ENCODE measurements at regions not wholly inside any gene's neighbourhood (a gene's known extent, or its start where the extent isn't known, plus 50 kb on each side); places are given as distances from the start of the nearest gene placed in this dataset.
A peak's percentile ranks its signal among the peaks of the same experiment; 100 is the strongest.
"Not testable (repeated sequence)": the region's sequence is repeated elsewhere in the genome, so short reads cannot be mapped to it uniquely, and the experiment has no call there.

DNA sequence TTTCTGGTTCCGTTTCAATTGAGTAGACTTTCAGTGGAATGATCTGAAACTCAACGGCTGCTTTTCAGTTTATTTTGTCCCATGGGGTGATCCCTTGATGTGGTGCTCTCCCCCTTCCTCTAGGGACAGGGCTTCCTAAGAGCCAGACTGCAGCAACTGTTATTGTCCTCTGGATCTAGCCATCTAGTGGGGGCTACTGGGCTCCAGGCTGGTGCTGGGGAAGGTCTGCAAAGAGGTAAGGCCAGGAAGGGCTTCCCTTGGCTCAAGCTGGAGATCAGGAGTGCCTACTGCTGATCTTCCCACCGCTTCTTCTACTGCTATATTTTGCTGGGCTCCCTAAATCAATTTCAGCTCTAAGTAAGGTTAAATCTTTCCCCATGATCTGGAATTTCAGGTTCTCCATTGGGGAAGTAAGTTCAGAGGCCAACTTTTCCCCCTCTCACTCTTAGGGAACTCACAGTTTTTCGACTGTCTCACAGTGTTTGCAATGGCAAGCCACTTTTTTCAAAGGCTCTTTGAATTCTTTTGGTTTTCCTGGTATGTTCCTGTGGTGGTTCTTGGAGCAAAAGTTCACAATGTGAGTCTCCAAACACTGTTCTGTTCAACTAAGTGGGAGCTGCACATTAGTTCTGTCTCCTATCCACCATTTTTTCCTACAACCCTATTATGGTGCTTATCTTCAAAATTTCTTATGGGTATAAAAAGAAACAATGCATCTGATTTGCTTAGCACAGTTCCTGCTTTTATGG is 286.2 kb upstream of the EXOC2 start:
- no peaks in the 10 kb centered on the region for H3K9me3 ChIP-seq (ENCODE audit: low read depth, low read length)
- H3K4me1 ChIP-seq (ENCODE audit: insufficient read depth, low read length), result no peaks in the 10 kb centered on the region
- no peak overlapping the region for H3K4me2 ChIP-seq (ENCODE audit: insufficient read depth, low read length)
- H2AFZ ChIP-seq (ENCODE audit: low read length), result no peak overlapping the region
- H3K27ac ChIP-seq (ENCODE audit: low read depth, low read length), result no peak overlapping the region
- H3K36me3 ChIP-seq (ENCODE audit: insufficient read depth, low read length), result no peaks in the 10 kb centered on the region
- no peaks in the 10 kb centered on the region for H3K27me3 ChIP-seq (ENCODE audit: insufficient read depth, low read length)
- no peak overlapping the region for H3K4me3 ChIP-seq (ENCODE audit: insufficient read depth, low read length)
- H4K20me1 ChIP-seq (ENCODE audit: insufficient read depth, low read length), result no peaks in the 10 kb centered on the region
- DNase-seq (ENCODE audit: insufficient read length, low spot score, missing footprints), result no peak
- TF ChIP-seq, protein P1, sequence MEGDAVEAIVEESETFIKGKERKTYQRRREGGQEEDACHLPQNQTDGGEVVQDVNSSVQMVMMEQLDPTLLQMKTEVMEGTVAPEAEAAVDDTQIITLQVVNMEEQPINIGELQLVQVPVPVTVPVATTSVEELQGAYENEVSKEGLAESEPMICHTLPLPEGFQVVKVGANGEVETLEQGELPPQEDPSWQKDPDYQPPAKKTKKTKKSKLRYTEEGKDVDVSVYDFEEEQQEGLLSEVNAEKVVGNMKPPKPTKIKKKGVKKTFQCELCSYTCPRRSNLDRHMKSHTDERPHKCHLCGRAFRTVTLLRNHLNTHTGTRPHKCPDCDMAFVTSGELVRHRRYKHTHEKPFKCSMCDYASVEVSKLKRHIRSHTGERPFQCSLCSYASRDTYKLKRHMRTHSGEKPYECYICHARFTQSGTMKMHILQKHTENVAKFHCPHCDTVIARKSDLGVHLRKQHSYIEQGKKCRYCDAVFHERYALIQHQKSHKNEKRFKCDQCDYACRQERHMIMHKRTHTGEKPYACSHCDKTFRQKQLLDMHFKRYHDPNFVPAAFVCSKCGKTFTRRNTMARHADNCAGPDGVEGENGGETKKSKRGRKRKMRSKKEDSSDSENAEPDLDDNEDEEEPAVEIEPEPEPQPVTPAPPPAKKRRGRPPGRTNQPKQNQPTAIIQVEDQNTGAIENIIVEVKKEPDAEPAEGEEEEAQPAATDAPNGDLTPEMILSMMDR (IDR thresholded peaks at IDR 0.05; ENCODE audit: extremely low read depth, low read depth, low read length), result no peak
- H3K79me2 ChIP-seq (ENCODE audit: insufficient read depth, low read length), result no peaks in the 10 kb centered on the region

DNA sequence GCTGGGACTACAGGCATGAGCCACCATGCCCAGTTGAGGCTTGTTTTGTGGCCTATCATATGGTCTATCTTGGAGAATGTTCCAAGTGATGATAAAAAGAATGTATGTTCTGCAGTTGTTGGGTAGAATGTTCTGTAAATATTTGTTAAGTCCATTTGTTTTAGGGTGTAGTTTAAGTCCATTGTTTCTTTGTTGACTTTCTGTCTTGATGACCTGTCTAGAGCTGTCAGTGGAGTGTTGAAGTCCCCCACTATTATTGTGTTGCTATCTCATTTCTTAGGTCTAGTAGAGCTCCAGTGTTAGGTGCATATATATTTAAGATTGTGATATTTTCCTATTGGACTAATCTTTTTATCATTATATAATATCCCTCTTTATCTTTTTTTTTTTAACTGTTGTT is 284.3 kb upstream of the EXOC2 start:
- not testable (repeated sequence) for H4K20me1 ChIP-seq (ENCODE audit: insufficient read depth, low read length); H3K9me3 ChIP-seq (ENCODE audit: low read depth, low read length); H3K4me1 ChIP-seq (ENCODE audit: insufficient read depth, low read length); H3K36me3 ChIP-seq (ENCODE audit: insufficient read depth, low read length); H3K27me3 ChIP-seq (ENCODE audit: insufficient read depth, low read length); H3K4me2 ChIP-seq (ENCODE audit: insufficient read depth, low read length); H2AFZ ChIP-seq (ENCODE audit: low read length); DNase-seq (ENCODE audit: insufficient read length, low spot score, missing footprints); H3K27ac ChIP-seq (ENCODE audit: low read depth, low read length); H3K4me3 ChIP-seq (ENCODE audit: insufficient read depth, low read length); H3K79me2 ChIP-seq (ENCODE audit: insufficient read depth, low read length)

DNA sequence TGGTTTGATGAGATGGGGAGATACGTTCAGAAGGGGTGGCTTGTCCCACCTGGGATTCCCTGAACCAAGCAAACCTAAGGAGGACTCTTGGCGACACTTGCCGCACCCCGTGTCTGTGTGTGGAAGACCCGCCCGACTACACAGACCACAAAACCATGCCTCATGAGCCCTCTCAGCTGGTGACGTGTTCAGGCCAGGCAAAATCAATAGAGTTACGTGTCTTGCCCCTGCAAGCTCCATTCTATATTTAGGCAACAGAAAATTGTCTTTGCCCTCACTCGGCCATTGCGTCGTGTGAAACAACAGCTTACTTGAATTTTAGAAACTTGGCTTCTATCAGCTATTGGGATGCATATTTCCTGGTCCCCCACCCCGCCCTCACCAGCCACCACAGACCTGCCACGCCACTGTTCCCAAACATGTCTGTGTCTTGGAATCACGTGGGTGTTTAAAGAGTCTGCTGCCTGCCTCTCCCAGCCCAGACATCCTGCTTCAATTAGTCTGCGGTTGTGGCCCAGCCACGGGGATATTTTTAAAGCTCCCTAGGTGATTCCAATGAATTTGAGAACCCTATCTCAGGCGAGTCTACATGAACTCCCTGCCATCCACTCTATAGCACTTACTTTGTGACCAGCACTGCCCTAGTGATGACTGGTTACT is 279.2 kb upstream of the EXOC2 start:
- Histone ChIP-seq H3K36me3 (ENCODE audit: insufficient read depth, low read length) (no peaks in the 10 kb centered on the region), H3K4me1 (ENCODE audit: insufficient read depth, low read length) (no peaks in the 10 kb centered on the region), H3K27me3 (ENCODE audit: insufficient read depth, low read length) (no peaks in the 10 kb centered on the region), H2AFZ (ENCODE audit: low read length) (peak overlapping the region; percentile 41), H3K27ac (ENCODE audit: low read depth, low read length) (no peak overlapping the region), H4K20me1 (ENCODE audit: insufficient read depth, low read length) (no peaks in the 10 kb centered on the region), H3K9me3 (ENCODE audit: low read depth, low read length) (no peaks in the 10 kb centered on the region), H3K4me3 (ENCODE audit: insufficient read depth, low read length) (peak overlapping the region; percentile 10), H3K4me2 (ENCODE audit: insufficient read depth, low read length) (peak overlapping the region; percentile 43), H3K79me2 (ENCODE audit: insufficient read depth, low read length) (no peaks in the 10 kb centered on the region)
- DNase-seq (ENCODE audit: insufficient read length, low spot score, missing footprints), result peak; percentile 9
- TF ChIP-seq, protein P1 (IDR thresholded peaks at IDR 0.05; ENCODE audit: extremely low read depth, low read depth, low read length), result no peak

DNA sequence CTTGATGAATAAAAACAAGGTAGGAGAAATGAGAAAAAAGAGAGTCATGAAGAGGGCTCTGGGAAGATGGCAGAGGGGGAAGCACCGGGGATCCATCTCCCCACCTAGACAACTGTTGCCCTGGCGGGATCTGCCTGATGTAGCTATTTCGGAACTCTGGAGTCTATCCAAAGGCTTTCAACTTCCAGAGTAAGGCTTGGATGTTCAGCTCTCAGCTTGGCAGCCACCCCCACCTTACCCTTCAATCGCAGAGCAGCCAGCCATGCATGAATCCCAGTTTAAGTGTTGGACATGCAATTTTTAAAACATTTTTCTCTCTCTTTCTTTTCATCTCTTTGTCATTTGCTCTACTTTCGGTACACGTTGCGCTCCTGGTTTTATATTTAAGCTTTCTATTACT is 275.9 kb upstream of the EXOC2 start:
- Histone ChIP-seq H3K4me2 (ENCODE audit: insufficient read depth, low read length) (no peak overlapping the region), H4K20me1 (ENCODE audit: insufficient read depth, low read length) (no peaks in the 10 kb centered on the region), H3K9me3 (ENCODE audit: low read depth, low read length) (no peaks in the 10 kb centered on the region), H3K4me1 (ENCODE audit: insufficient read depth, low read length) (no peaks in the 10 kb centered on the region), H3K27me3 (ENCODE audit: insufficient read depth, low read length) (no peaks in the 10 kb centered on the region), H3K4me3 (ENCODE audit: insufficient read depth, low read length) (no peak overlapping the region), H2AFZ (ENCODE audit: low read length) (no peak overlapping the region), H3K79me2 (ENCODE audit: insufficient read depth, low read length) (no peaks in the 10 kb centered on the region), H3K36me3 (ENCODE audit: insufficient read depth, low read length) (no peaks in the 10 kb centered on the region), H3K27ac (ENCODE audit: low read depth, low read length) (no peak overlapping the region)
- no peak for DNase-seq (ENCODE audit: insufficient read length, low spot score, missing footprints)
- TF ChIP-seq, protein P1 (IDR thresholded peaks at IDR 0.05; ENCODE audit: extremely low read depth, low read depth, low read length), result no peak

All from osteoblast (primary cell).